WTC11 (cell line): ENCODE measurements at regions not wholly inside any gene's neighbourhood (a gene's known extent, or its start where the extent isn't known, plus 50 kb on each side); places are given as distances from the start of the nearest gene placed in this dataset.

Experiments used
- CTCF ChIP-seq: fragments of 200-600 bp; IDR thresholded peaks from 2 replicates; pipeline ENCODE4 v1.8.0; 2022; ENCODE audit warnings: antibody characterized with exemption
- JUN ChIP-seq: sonication (generic); formaldehyde crosslinking; IDR thresholded peaks from 2 replicates; pipeline ENCODE4 v1.8.0; 2023; ENCODE audit warnings: mild to moderate bottlenecking, missing genetic modification reagents
- KAT7 ChIP-seq: sonication (generic); formaldehyde crosslinking; IDR thresholded peaks from 2 replicates; pipeline ENCODE4 v1.8.1; 2023; ENCODE audit warnings: missing genetic modification reagents, mild to moderate bottlenecking, borderline replicate concordance
- NR2C2 ChIP-seq: sonication (generic); formaldehyde crosslinking; IDR thresholded peaks from 2 replicates; pipeline ENCODE4 v1.8.0; 2022; ENCODE audit warnings: mild to moderate bottlenecking, missing genetic modification reagents
- RORB ChIP-seq: fragments of 250-450 bp; sonication (Bioruptor Pico); IDR thresholded peaks from 2 replicates; pipeline ENCODE4 v1.9.0; 2021; ENCODE audit warnings: mild to moderate bottlenecking
- SOX15 ChIP-seq: fragments of 250-450 bp; sonication (Bioruptor Pico); IDR thresholded peaks from 2 replicates; pipeline ENCODE4 v1.9.0; 2021; ENCODE audit warnings: mild to moderate bottlenecking
- USF1 ChIP-seq: sonication (generic); formaldehyde crosslinking; IDR thresholded peaks from 2 replicates; pipeline ENCODE4 v1.8.0; 2022; ENCODE audit warnings: mild to moderate bottlenecking, missing genetic modification reagents
- USF2 ChIP-seq: sonication (generic); formaldehyde crosslinking; IDR thresholded peaks from 2 replicates; pipeline ENCODE4 v1.8.1; 2023; ENCODE audit warnings: mild to moderate bottlenecking, missing genetic modification reagents, moderate library complexity

GRCh38 chr2:147109291-147109690 is 735.5 kb upstream of the ACVR2A start:
- TF ChIP-seq KAT7 (CRISPR knock-in tag) (no peak), CTCF (no peak), NR2C2 (CRISPR knock-in tag) (no peak), USF2 (CRISPR knock-in tag) (no peak), JUN (no peak), USF1 (CRISPR knock-in tag) (no peak), RORB (CRISPR knock-in tag) (no peak), SOX15 (CRISPR knock-in tag) (no peak)
